ENCODE measurements at regions not wholly inside any gene's neighbourhood (a gene's known extent, or its start where the extent isn't known, plus 50 kb on each side); places are given as distances from the start of the nearest gene placed in this dataset.
A peak's percentile ranks its signal among the peaks of the same experiment; 100 is the strongest.

GRCh38 chr12:9367828-9368227, 159.6 kb upstream of the PZP start:
- DNase-seq (ENCODE audit: low read depth in 3 of 3) = no peak

- no peak for DNase-seq (ENCODE audit: low read depth in 3 of 3)
These were observed 159.0 kb upstream of the PZP start for GRCh38 chr12:9367201-9367600.

GRCh38 chr12:9365296-9365695, 157.1 kb upstream of the PZP start:
- no peak for DNase-seq (ENCODE audit: low read depth in 3 of 3)

GRCh38 chr12:9364224-9365176, 156.3 kb upstream of the PZP start:
- peak; percentile 19 to 47 (median 34) for DNase-seq (ENCODE audit: low read depth in 3 of 3)

GRCh38 chr12:9363145-9363544, 154.9 kb upstream of the PZP start:
- DNase-seq (ENCODE audit: low read depth in 3 of 3) = peak in 1 of 3 donors; percentile 5

GRCh38 chr12:9361879-9362326, 153.7 kb upstream of the PZP start:
- no peak for DNase-seq (ENCODE audit: low read depth in 3 of 3)

- DNase-seq (ENCODE audit: low read depth in 3 of 3) = peak in 1 of 3 donors; percentile 2
These were observed 146.0 kb upstream of the PZP start for GRCh38 chr12:9354009-9354754.

- DNase-seq (ENCODE audit: low read depth in 3 of 3) = no peak
These were observed 142.9 kb upstream of the PZP start for GRCh38 chr12:9351136-9351535.

GRCh38 chr12:9349888-9350885, 142.0 kb upstream of the PZP start:
- no peak for DNase-seq (ENCODE audit: low read depth in 3 of 3)

GRCh38 chr12:9348906-9349518, 140.8 kb upstream of the PZP start:
- DNase-seq (ENCODE audit: low read depth in 3 of 3) = no peak

GRCh38 chr12:9347328-9348127, 139.3 kb upstream of the PZP start:
- no peak for DNase-seq (ENCODE audit: low read depth in 3 of 3)

GRCh38 chr12:9346866-9347327, 138.7 kb upstream of the PZP start:
- no peak for DNase-seq (ENCODE audit: low read depth in 3 of 3)

GRCh38 chr12:9345171-9345570, 137.0 kb upstream of the PZP start:
- DNase-seq (ENCODE audit: low read depth in 3 of 3) = no peak

- DNase-seq (ENCODE audit: low read depth in 3 of 3) = no peak
These were observed 136.3 kb upstream of the PZP start for GRCh38 chr12:9344541-9344940.

GRCh38 chr12:9343731-9344130, 135.5 kb upstream of the PZP start:
- no peak for DNase-seq (ENCODE audit: low read depth in 3 of 3)

- no peak for DNase-seq (ENCODE audit: low read depth in 3 of 3)
These were observed 134.6 kb upstream of the PZP start for GRCh38 chr12:9342614-9343353.

- no peak for DNase-seq (ENCODE audit: low read depth in 3 of 3)
These were observed 133.0 kb upstream of the PZP start for GRCh38 chr12:9341260-9341585.

GRCh38 chr12:9340422-9341259, 132.4 kb upstream of the PZP start:
- DNase-seq (ENCODE audit: low read depth in 3 of 3) = no peak

GRCh38 chr12:9337656-9338055, 129.5 kb upstream of the PZP start:
- DNase-seq (ENCODE audit: low read depth in 3 of 3) = no peak

All from stimulated activated CD4-positive, alpha-beta T cell treated with anti-CD3 and anti-CD28 coated beads, TNF-alpha, amount 100 ng/mL, for 48 hours (primary cell).